ENCODE measurements at regions not wholly inside any gene's neighbourhood (a gene's known extent, or its start where the extent isn't known, plus 50 kb on each side); places are given as distances from the start of the nearest gene placed in this dataset.

DNA sequence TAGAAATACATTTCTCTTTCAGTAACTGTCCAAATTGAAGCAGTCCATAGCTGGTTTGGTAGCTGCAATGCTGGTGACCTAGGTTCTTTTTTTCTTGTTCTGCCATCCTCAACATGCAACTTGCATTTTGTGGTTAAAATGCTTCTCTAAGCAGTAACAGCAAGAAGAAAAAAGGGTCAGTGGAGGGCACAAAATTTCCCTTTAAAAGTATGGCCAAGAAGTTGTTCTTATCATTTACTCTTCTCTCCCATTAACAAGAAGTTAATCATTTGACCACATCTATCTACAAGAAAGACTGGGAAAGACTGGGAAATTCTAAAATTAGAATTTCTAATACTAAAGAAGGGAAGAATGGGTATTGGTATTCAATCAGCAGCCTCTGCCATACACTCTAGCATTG is 569.9 kb downstream of the CPS1 start:
- TF ChIP-seq, protein P1, sequence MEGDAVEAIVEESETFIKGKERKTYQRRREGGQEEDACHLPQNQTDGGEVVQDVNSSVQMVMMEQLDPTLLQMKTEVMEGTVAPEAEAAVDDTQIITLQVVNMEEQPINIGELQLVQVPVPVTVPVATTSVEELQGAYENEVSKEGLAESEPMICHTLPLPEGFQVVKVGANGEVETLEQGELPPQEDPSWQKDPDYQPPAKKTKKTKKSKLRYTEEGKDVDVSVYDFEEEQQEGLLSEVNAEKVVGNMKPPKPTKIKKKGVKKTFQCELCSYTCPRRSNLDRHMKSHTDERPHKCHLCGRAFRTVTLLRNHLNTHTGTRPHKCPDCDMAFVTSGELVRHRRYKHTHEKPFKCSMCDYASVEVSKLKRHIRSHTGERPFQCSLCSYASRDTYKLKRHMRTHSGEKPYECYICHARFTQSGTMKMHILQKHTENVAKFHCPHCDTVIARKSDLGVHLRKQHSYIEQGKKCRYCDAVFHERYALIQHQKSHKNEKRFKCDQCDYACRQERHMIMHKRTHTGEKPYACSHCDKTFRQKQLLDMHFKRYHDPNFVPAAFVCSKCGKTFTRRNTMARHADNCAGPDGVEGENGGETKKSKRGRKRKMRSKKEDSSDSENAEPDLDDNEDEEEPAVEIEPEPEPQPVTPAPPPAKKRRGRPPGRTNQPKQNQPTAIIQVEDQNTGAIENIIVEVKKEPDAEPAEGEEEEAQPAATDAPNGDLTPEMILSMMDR (IDR thresholded peaks at IDR 0.05; ENCODE audit: low read depth, low read length, missing input control) = no peak
- TF ChIP-seq YY1 (IDR thresholded peaks at IDR 0.05) = no peak
- no peak for TF ChIP-seq SP1 (IDR thresholded peaks at IDR 0.05)
- TF ChIP-seq, protein P2, sequence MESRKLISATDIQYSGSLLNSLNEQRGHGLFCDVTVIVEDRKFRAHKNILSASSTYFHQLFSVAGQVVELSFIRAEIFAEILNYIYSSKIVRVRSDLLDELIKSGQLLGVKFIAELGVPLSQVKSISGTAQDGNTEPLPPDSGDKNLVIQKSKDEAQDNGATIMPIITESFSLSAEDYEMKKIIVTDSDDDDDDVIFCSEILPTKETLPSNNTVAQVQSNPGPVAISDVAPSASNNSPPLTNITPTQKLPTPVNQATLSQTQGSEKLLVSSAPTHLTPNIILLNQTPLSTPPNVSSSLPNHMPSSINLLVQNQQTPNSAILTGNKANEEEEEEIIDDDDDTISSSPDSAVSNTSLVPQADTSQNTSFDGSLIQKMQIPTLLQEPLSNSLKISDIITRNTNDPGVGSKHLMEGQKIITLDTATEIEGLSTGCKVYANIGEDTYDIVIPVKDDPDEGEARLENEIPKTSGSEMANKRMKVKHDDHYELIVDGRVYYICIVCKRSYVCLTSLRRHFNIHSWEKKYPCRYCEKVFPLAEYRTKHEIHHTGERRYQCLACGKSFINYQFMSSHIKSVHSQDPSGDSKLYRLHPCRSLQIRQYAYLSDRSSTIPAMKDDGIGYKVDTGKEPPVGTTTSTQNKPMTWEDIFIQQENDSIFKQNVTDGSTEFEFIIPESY (IDR thresholded peaks at IDR 0.05) = no peak
- TF ChIP-seq, protein P3, sequence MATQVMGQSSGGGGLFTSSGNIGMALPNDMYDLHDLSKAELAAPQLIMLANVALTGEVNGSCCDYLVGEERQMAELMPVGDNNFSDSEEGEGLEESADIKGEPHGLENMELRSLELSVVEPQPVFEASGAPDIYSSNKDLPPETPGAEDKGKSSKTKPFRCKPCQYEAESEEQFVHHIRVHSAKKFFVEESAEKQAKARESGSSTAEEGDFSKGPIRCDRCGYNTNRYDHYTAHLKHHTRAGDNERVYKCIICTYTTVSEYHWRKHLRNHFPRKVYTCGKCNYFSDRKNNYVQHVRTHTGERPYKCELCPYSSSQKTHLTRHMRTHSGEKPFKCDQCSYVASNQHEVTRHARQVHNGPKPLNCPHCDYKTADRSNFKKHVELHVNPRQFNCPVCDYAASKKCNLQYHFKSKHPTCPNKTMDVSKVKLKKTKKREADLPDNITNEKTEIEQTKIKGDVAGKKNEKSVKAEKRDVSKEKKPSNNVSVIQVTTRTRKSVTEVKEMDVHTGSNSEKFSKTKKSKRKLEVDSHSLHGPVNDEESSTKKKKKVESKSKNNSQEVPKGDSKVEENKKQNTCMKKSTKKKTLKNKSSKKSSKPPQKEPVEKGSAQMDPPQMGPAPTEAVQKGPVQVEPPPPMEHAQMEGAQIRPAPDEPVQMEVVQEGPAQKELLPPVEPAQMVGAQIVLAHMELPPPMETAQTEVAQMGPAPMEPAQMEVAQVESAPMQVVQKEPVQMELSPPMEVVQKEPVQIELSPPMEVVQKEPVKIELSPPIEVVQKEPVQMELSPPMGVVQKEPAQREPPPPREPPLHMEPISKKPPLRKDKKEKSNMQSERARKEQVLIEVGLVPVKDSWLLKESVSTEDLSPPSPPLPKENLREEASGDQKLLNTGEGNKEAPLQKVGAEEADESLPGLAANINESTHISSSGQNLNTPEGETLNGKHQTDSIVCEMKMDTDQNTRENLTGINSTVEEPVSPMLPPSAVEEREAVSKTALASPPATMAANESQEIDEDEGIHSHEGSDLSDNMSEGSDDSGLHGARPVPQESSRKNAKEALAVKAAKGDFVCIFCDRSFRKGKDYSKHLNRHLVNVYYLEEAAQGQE (IDR thresholded peaks at IDR 0.05) = no peak
- TF ChIP-seq GABPA (IDR thresholded peaks at IDR 0.05 in 1 of 2, conservative IDR thresholded peaks at IDR 0.05 in 1 of 2) = no peak
- TF ChIP-seq, protein P4, sequence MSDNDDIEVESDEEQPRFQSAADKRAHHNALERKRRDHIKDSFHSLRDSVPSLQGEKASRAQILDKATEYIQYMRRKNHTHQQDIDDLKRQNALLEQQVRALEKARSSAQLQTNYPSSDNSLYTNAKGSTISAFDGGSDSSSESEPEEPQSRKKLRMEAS (IDR thresholded peaks at IDR 0.05) = no peak
- TF ChIP-seq TAF1 (conservative IDR thresholded peaks at IDR 0.05) = no peak
- TF ChIP-seq RAD21 (IDR thresholded peaks at IDR 0.05) = no peak
- no peak for TF ChIP-seq FOXA2 (IDR thresholded peaks at IDR 0.05)
- no peak for TF ChIP-seq RXRA (IDR thresholded peaks at IDR 0.05)
- TF ChIP-seq JUND (IDR thresholded peaks at IDR 0.05) = no peak

All from liver (tissue), 3 donors.